ENCODE measurements at regions not wholly inside any gene's neighbourhood (a gene's known extent, or its start where the extent isn't known, plus 50 kb on each side); places are given as distances from the start of the nearest gene placed in this dataset.

- no peak for TF ChIP-seq EZH2 (IDR thresholded peaks at IDR 0.05; ENCODE audit: low read length)
- TF ChIP-seq CTCF (optimal IDR thresholded peaks at IDR 0.05 in 1 of 3, IDR thresholded peaks at IDR 0.05 in 1 of 3, conservative IDR thresholded peaks at IDR 0.05 in 1 of 3; ENCODE audit: extremely low read depth in 1 of 3, insufficient read depth in 2 of 3, low read length in 3 of 3), result no peak
Measured at GRCh38 chr18:30469091-30469490, 573.5 kb downstream of the DSC3 start.

Data from keratinocyte (primary cell).